ENCODE measurements at regions not wholly inside any gene's neighbourhood (a gene's known extent, or its start where the extent isn't known, plus 50 kb on each side); places are given as distances from the start of the nearest gene placed in this dataset.

DNA sequence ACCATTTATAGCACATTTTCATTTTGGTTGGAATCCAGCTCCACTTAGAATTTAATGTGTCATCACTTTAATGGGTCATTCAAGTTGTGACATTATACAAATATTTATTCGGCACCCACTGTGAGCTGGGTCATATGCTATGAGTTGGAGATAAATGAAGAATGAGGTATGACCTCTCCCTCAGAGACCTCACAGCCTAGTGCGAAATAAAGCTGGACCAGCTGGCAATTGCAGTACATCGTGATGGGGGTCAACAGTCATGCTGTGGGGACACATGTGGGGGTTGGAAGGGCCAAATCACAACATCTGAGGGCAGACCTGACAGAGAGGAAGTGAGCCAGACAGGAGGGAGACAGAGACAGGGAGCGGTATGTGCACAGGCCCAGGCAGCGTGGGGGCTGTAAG lies 175.4 kb downstream of the MAIP1 start:
- TF ChIP-seq CTCF (IDR thresholded peaks at IDR 0.05): no peak
- no peak for TF ChIP-seq POLR2A (IDR thresholded peaks at IDR 0.05)
